Right atrium auricular region (tissue), 2 donors: ENCODE measurements at regions not wholly inside any gene's neighbourhood (a gene's known extent, or its start where the extent isn't known, plus 50 kb on each side); places are given as distances from the start of the nearest gene placed in this dataset.
"Not testable (repeated sequence)": the region's sequence is repeated elsewhere in the genome, so short reads cannot be mapped to it uniquely, and the experiment has no call there.

ENCODE experiments used
- DNase-seq: peaks from one replicate; pipeline ENCODE4 v3.0.0-alpha.2; 2019; ENCODE audit warnings: low spot score
- H3K27ac ChIP-seq, 2 donors: fragments of 200-600 bp; sonication (generic); 1 replicate in 1 of 2; 2 replicates in 1 of 2; pipeline ENCODE4 v1.5.1; 2016 to 2019
- H3K27me3 ChIP-seq, 2 donors: fragments of 200-600 bp; sonication (generic); one replicate each; pipeline versions ENCODE4 v1.5.1 to v1.6.0; 2017 to 2019
- H3K36me3 ChIP-seq: fragments of 200-600 bp; sonication (generic); one replicate; pipeline ENCODE4 v1.5.1; 2016
- H3K4me1 ChIP-seq, 2 donors: fragments of 200-600 bp; sonication (generic); one replicate each; pipeline versions ENCODE4 v1.5.1 to v1.6.0; 2017 to 2019
- H3K4me3 ChIP-seq, 2 donors: fragments of 200-600 bp; sonication (generic); 1 replicate in 1 of 2; 2 replicates in 1 of 2; pipeline ENCODE4 v1.5.1; 2017 to 2019; ENCODE audit warnings: mild to moderate bottlenecking in 1 of 2, moderate library complexity in 1 of 2
- H3K9me3 ChIP-seq, 2 donors: fragments of 200-600 bp; sonication (generic); one replicate each; pipeline ENCODE4 v1.5.1; 2019
- CTCF ChIP-seq, 2 donors: fragments of 200-600 bp; sonication (generic); IDR thresholded peaks; one replicate each; pipeline ENCODE4 v1.5.1; 2019; ENCODE audit warnings: antibody characterized with exemption in 2 of 2

DNA sequence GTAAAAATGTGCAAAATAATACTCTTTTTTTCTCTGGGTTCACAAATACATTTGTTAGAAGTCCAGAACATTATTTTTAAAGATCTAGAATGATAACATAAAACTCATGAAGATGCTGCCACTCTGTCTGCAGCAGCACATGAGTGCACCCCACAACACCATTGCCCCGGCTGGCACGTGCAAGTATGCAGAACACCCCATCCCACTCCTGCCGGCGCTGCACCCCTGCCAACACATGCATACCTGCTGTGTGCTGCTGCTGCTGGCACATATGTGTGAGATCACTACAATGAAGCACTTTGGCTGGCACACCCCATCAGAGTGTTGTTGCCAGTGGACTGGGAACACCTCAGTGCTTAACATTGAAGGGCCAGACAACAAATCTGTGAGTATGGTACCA, 129.1 kb downstream of the CCT8L2 start:
- DNase-seq, H3K9me3 ChIP-seq, H3K4me3 ChIP-seq, H3K27ac ChIP-seq, H3K4me1 ChIP-seq, H3K27me3 ChIP-seq, H3K36me3 ChIP-seq: not testable (repeated sequence)

DNA sequence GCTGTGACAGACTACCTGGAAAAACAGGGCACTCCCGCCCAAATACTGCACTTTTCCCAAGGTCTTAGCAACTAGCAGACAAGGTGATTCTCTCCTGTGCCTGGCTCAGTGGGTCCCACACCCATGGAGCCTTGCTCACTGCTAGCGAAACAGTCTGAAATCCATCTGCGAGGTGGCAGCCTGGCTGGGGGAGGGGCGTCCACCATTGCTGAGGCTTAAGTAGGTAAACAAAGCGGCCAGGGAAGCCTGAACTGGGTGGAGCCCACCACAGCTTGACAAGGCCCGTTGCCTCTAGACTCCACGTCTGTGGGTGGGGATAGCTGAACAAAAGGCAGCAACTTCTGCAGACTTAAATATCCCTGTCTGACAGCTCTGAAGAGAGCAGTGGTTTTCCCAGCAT, 145.2 kb downstream of the CCT8L2 start:
- not testable (repeated sequence) for H3K27me3 ChIP-seq, DNase-seq, H3K36me3 ChIP-seq, H3K27ac ChIP-seq, H3K9me3 ChIP-seq, H3K4me3 ChIP-seq, H3K4me1 ChIP-seq

- H3K4me1 ChIP-seq, H3K9me3 ChIP-seq, H3K27ac ChIP-seq, H3K27me3 ChIP-seq, H3K36me3 ChIP-seq, DNase-seq, H3K4me3 ChIP-seq: not testable (repeated sequence)
Measured at GRCh38 chr22:16446755-16447440, 145.7 kb downstream of the CCT8L2 start.

DNA sequence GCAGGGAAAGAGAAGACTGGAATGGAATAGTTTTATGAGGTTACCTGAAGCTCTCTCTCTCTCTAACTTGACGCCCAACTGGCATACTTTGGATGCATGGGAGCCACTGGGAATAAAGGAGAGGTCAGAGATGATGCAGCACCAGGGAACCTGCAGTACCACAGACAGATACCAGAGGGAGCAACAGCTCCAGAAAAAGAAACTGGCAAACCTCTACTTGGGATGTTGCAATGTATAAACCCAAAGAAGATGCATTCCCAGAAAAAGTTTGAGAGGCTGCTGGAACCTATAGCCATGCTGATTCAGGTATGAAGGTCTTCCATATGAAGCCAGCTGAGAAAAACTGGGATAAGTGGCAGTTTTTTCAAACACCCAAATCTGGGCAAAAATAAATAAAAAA, 151.6 kb downstream of the CCT8L2 start:
- H3K27ac ChIP-seq, H3K4me3 ChIP-seq, H3K36me3 ChIP-seq, DNase-seq, H3K27me3 ChIP-seq, H3K9me3 ChIP-seq, H3K4me1 ChIP-seq: not testable (repeated sequence)
- peak in 1 of 2 donors; percentile 46 for TF ChIP-seq CTCF (IDR thresholded peaks at IDR 0.05)

GRCh38 chr22:16423476-16423875, 169.1 kb downstream of the CCT8L2 start:
- H3K4me3 ChIP-seq, H3K27ac ChIP-seq, DNase-seq, H3K36me3 ChIP-seq, H3K4me1 ChIP-seq, H3K27me3 ChIP-seq, H3K9me3 ChIP-seq: not testable (repeated sequence)

- H3K4me3 ChIP-seq, H3K9me3 ChIP-seq, DNase-seq, H3K27me3 ChIP-seq, H3K36me3 ChIP-seq, H3K4me1 ChIP-seq, H3K27ac ChIP-seq: not testable (repeated sequence)
Measured at GRCh38 chr22:16417498-16417897, 175.1 kb downstream of the CCT8L2 start.

DNA sequence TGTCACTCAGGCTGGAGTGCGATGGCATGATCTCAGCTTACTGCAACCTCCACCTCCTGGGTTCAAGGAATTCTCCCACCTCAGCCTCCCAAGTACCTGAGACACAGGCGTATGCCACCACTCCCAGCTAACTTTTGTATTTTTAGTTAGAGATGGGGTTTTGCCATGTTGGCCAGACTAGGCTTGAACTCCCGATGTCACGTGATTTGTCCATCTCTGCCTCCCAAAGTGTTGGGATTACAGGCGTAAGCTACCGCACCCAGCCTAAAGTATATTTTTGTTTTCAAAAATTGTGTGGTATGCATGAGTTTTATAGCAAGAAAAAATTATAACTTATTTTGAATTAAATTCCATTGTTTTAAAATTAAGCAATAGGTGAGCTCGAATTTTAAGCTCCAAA, 188.0 kb downstream of the CCT8L2 start:
- not testable (repeated sequence) for H3K27ac ChIP-seq, H3K4me1 ChIP-seq, DNase-seq, H3K36me3 ChIP-seq, H3K4me3 ChIP-seq, H3K27me3 ChIP-seq, H3K9me3 ChIP-seq

DNA sequence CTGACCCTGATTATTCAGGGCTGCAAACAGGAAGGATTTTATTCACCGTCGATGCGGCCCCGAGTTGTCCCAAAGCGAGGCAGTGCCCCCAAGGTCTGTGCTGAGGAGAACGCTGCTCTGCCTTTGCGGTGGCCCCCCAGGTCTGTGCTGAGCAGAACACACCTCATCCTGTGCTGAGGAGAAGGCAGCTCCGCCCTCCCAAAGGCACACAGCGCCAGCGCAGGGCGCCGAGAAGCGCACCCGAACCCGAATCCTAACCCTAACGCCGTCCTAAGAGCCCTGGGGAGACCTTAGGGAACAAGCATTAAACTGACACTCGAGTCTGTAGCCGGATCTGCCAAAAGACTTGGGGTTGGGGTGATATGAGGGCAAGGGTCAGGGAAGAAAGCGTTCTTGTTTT, 188.9 kb downstream of the CCT8L2 start:
- not testable (repeated sequence) for H3K4me3 ChIP-seq, H3K27ac ChIP-seq, H3K27me3 ChIP-seq, H3K36me3 ChIP-seq, H3K9me3 ChIP-seq, H3K4me1 ChIP-seq, DNase-seq

GRCh38 chr22:16402874-16403399, 189.7 kb downstream of the CCT8L2 start:
- H3K9me3 ChIP-seq, H3K4me1 ChIP-seq, H3K36me3 ChIP-seq, DNase-seq, H3K27me3 ChIP-seq, H3K4me3 ChIP-seq, H3K27ac ChIP-seq: not testable (repeated sequence)

- H3K36me3 ChIP-seq, H3K4me3 ChIP-seq, H3K4me1 ChIP-seq, DNase-seq, H3K9me3 ChIP-seq, H3K27me3 ChIP-seq, H3K27ac ChIP-seq: not testable (repeated sequence)
Measured at GRCh38 chr22:16393476-16393875, 199.1 kb downstream of the CCT8L2 start.

- not testable (repeated sequence) for H3K4me3 ChIP-seq, H3K27me3 ChIP-seq, H3K36me3 ChIP-seq, H3K4me1 ChIP-seq, DNase-seq, H3K27ac ChIP-seq, H3K9me3 ChIP-seq
Measured at GRCh38 chr22:16391417-16391930, 201.1 kb downstream of the CCT8L2 start.

DNA sequence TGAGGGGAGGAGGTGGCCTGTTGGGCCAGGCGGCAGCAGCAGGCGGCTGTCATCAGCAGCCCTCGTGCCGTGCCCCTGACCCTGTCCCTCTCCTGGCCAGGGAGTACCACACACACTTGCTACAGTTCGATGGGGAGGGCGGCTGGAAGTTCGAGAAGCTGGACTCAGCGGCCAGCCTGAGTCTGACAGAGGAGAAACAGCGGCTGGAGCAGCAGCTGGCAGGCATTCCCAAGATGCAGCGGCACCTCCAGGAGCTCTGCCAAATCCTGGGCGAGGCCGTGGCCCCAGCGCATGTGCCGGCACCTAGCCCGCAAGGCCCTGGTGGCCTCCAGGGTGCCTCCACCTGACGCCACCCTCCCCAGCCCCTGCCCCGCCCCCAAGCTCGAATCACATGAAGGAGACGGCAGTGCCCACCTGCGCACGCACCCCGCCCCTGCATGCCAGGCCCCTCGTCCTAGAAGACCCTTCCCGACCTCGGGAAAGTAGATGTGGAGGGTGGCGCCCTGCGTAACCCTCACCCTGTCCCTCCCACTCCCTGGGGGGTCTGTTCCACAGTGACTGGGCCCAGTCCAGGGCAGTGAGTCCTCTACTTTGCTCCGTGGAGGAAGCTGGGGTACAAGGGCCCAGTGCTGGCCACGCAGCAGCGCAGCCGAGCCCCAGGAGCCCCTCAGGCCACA, 201.9 kb downstream of the CCT8L2 start:
- H3K9me3 ChIP-seq, H3K27ac ChIP-seq, H3K27me3 ChIP-seq, H3K36me3 ChIP-seq, H3K4me1 ChIP-seq, DNase-seq, H3K4me3 ChIP-seq: not testable (repeated sequence)

DNA sequence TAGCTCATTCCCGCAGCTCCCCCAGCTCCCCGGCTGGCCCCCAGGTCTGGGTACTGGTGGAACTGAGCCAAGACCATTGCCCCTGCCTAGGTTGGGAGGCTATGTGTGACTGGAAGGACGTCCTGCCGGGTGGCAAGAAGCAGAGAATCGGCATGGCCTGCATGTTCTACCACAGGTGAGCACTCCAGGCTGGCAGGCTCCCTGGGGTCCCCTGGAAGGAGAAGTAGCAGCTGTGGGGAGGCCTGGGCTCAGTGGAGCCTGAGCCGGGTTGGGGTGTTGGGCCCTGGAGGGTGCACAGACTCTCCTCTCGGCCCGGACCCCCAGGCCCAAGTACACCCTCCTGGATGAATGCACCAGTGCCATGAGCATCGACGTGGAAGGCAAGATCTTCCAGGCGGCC, 202.6 kb downstream of the CCT8L2 start:
- not testable (repeated sequence) for H3K9me3 ChIP-seq, H3K36me3 ChIP-seq, H3K4me1 ChIP-seq, DNase-seq, H3K4me3 ChIP-seq, H3K27ac ChIP-seq, H3K27me3 ChIP-seq

GRCh38 chr22:16389256-16389655, 203.4 kb downstream of the CCT8L2 start:
- not testable (repeated sequence) for H3K36me3 ChIP-seq, DNase-seq, H3K27ac ChIP-seq, H3K4me1 ChIP-seq, H3K27me3 ChIP-seq, H3K4me3 ChIP-seq, H3K9me3 ChIP-seq
